GM19239 (cell line): ENCODE measurements at regions not wholly inside any gene's neighbourhood (a gene's known extent, or its start where the extent isn't known, plus 50 kb on each side); places are given as distances from the start of the nearest gene placed in this dataset.

ENCODE experiments used
- DNase-seq: peaks from one replicate; pipeline ENCODE4 v3.0.0; 2011; ENCODE audit warnings: low spot score; ENCODE audit not compliant: insufficient read length
- FAIRE-seq: peaks from 2 replicates; lab custom pipeline; 2011; peaks lifted over from hg19 to GRCh38; lab: Jason Lieb, UNC

- DNase-seq, result no peak
- FAIRE-seq, result no peak
Observed at GRCh38 chr4:80145739-80146138, 51.6 kb upstream of the PRDM8 start.

DNA sequence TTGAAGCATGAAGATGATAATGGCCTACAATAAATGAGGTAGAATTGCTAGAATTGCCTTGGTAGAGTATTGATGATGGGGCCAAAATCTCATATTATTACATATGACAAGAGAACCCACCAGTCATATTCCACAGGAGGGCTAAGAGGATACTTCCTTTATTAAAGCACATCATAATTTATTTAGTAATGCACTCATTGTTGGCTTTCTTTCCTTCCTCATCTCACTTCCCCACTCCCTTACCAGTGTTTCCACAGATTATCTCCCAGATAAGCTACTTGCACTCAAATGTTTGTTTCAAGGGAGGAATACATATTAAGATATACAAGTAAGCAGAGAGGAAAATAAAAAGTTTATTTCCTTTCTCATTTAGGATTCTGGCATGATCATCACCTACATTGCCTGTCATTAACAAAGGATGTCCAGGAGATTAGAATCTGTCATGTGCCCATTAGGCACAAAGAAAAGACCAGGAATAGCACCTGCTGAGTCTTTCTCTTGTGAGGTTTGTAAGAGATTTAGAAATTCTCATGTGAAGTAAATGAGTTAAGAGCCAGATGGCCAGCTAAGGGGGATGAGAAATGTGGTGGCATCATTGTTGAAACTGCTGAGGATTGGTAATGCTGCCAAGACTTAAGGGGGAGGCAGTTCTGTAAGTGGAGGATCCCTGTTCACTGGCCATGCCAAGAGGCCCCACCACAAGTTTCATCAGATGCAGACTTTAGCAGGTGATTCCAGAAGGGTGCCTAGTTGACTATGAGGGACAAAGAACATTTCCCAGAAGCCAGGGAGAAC lies 52.4 kb upstream of the PRDM8 start:
- no peak for FAIRE-seq
- DNase-seq, result no peak

DNA sequence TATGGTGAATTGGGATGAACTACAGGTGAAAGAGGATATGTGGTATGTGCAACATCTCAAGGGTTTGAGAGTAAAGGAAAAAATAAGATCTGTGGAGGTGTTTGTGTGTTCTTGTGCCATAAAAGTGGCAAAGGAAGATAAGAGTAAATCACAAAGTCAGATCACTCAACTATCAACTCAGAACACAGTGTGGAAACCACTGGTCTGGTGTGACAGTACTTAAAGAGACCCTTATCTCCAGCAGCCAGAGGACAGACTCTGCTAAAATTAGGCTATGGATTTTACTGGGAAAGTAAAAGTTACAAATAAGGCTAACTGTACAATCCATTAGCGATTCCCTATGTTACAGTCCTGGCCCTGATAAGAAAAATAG lies 54.0 kb upstream of the PRDM8 start:
- FAIRE-seq (no peak), DNase-seq (no peak)

- FAIRE-seq, result peak; percentile 45
Observed at GRCh38 chr4:80142394-80143306, 54.7 kb upstream of the PRDM8 start.

DNA sequence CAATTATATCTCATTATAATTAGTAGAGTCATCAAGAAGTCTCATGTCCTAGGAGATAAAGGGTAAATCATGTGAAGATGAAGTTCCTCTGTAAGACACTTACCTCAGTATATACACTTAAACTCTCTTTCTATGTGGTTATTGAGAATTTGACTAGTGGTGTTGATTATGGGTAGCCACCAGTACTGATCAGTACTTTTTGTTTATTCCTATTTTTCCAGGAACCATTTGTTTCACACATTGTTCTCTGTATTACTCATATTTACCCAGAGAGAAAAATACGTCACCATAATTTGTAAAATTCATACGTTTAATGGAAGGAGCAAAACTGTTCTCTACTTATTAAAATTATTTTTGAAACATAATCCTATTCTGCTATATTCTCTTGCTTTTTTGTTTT lies 55.8 kb upstream of the PRDM8 start:
- DNase-seq, result no peak

More at GRCh38 chr4:80142394-80143306, 54.7 kb upstream of the PRDM8 start:
- DNase-seq, result no peak

GRCh38 chr4:80140194-80140593 lies 57.1 kb upstream of the PRDM8 start:
- no peak for DNase-seq
- FAIRE-seq, result no peak

More for the DNA sequence above, 55.8 kb upstream of the PRDM8 start:
- no peak for FAIRE-seq

GRCh38 chr4:80139671-80140070 lies 57.6 kb upstream of the PRDM8 start:
- DNase-seq (no peak), FAIRE-seq (peak; percentile 4)

GRCh38 chr4:80138551-80139538 lies 58.5 kb upstream of the PRDM8 start:
- FAIRE-seq (peak; percentile 95), DNase-seq (no peak)

GRCh38 chr4:80137631-80138030 lies 59.7 kb upstream of the PRDM8 start:
- peak; percentile 68 for FAIRE-seq

DNA sequence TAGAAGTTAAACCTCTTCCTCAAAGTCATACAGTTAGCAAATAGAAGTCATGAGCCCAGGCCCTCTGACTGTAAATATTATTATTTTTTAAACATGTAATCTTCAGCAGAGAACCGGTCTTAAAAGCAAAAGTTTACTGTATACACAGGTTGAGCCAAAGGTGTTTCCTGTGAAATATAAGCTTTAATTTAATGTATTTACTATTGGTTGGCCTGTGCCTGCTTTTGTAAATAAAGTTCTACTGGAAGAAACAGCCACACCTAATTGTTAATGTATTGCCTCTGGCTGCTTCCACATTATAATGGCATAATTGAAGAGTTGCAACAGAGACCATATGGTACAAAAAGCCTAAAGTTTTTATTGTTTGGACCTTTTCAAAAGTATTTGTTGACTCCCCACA lies 61.0 kb upstream of the PRDM8 start:
- DNase-seq (no peak), FAIRE-seq (no peak)

More at GRCh38 chr4:80137631-80138030, 59.7 kb upstream of the PRDM8 start:
- DNase-seq, result no peak

DNA sequence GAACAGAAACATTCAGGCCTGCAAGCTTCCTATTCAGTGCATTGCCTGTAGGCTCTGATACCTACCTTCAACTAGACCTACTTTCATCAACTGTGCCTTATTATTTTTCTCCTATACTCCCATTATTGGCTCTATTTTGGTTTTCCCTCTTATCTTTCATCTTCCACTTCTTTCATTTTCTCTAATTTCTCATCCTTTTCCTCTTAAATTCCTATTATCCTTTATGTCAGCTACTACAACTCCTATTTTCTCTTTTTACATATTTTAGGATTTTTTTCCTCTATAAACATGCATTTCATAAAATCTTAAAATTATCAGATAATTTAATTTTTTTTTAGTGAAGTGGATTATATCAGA lies 61.6 kb upstream of the PRDM8 start:
- no peak for FAIRE-seq
- DNase-seq, result no peak

- FAIRE-seq (no peak), DNase-seq (no peak)
Observed at GRCh38 chr4:80134936-80135701, 62.1 kb upstream of the ANTXR2 start.

- FAIRE-seq, result no peak
- no peak for DNase-seq
Observed at GRCh38 chr4:80133240-80133783, 60.3 kb upstream of the ANTXR2 start.

DNA sequence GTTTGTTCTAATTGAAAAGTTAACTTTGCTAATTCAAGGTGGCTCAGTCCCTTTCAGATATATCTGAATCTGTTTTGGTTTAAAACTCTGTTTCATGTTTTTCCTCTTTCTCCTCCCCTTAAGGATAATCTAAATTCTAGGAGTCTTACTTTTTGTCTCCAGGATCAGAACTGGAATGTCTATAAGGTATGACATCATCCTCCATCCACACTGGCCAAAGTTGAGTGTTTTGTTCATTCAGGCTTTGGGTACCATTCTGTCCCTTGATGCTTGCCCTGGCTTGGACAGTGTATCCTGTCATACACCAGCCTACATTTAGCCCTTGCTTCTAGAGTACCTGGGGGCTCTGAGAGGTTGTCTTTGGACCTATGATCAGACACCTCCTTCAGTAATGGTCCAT lies 56.8 kb upstream of the ANTXR2 start:
- FAIRE-seq (no peak), DNase-seq (no peak)

- DNase-seq (no peak), FAIRE-seq (no peak)
Observed at GRCh38 chr4:80128941-80129340, 55.9 kb upstream of the ANTXR2 start.

DNA sequence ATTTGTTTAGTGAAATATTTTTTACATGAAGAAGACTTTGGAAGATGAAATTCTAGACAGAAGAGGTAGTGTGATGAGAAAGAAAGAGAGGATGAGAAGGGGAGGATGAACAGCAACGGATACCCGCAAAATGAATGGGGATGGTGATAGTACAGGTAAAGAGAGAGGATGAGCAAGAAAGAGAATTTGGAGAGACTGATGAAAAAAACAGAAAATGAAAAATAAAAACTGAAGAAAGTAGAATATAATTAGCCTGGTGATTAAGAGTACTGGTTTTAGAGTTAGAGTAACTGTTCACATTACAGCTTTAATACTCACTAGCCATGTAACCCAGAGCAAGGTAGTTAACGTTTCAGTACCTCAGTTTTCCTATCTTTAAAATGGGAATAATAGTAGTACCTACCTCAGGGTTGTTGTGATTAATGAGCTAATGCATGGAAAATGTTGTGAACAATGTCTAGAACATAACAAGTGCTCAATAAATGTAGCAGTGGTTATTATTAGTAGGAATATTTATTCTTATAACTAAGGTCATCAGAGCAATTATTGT lies 54.9 kb upstream of the ANTXR2 start:
- FAIRE-seq, result no peak

DNA sequence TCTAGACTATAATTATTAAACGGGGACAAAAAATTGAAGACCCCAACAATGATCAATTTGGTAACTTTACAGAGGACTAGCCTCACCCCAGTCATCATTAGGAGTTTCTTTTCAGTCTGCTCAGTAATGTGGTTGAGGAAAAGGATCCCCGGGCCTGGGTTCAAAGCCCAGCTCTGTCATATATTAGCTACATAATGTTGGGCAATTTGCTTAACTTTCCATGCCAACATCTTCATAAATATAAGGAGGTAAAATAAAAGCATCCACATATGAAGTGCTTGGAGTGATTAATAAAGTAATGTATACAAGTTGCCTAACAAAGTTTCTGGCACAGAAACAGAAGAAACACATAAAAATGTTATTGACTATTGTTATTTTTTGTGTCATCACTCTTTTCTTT lies 53.4 kb upstream of the ANTXR2 start:
- DNase-seq (no peak), FAIRE-seq (no peak)

More for the DNA sequence above, 54.9 kb upstream of the ANTXR2 start:
- no peak for DNase-seq

- FAIRE-seq, result peak; percentile 78
- no peak for DNase-seq
Observed at GRCh38 chr4:80125252-80126177, 52.5 kb upstream of the ANTXR2 start.
